Adipocyte (in vitro differentiated cells): ENCODE measurements at regions not wholly inside any gene's neighbourhood (a gene's known extent, or its start where the extent isn't known, plus 50 kb on each side); places are given as distances from the start of the nearest gene placed in this dataset.

ENCODE experiments used
- DNase-seq: peaks from one replicate; pipeline ENCODE4 v3.0.0-alpha.2; 2015; ENCODE audit warnings: low read depth
- H3K27me3 ChIP-seq: replicated peaks from 2 replicates; pipeline ENCODE4 v1.7.0; 2013; ENCODE audit warnings: mild to moderate bottlenecking, low read length, moderate library complexity; ENCODE audit not compliant: control insufficient read depth, insufficient read depth
- H3K36me3 ChIP-seq: 2 replicates; pipeline ENCODE4 v1.7.0; 2013; ENCODE audit warnings: low read length, mild to moderate bottlenecking, moderate library complexity; ENCODE audit not compliant: control insufficient read depth, insufficient read depth, severe bottlenecking
- H3K4me1 ChIP-seq: 2 replicates; pipeline ENCODE4 v1.7.0; 2013; ENCODE audit warnings: mild to moderate bottlenecking, low read length, moderate library complexity; ENCODE audit not compliant: control insufficient read depth, insufficient read depth
- H3K4me3 ChIP-seq: 2 replicates; pipeline ENCODE4 v1.7.0; 2013; ENCODE audit warnings: mild to moderate bottlenecking, low read length, moderate library complexity
- H3K9ac ChIP-seq: 2 replicates; pipeline ENCODE4 v1.7.0; 2013; ENCODE audit warnings: mild to moderate bottlenecking, low read length, moderate library complexity
- H3K9me3 ChIP-seq: 2 replicates; pipeline ENCODE4 v1.7.0; 2013; ENCODE audit warnings: mild to moderate bottlenecking, low read length, moderate library complexity; ENCODE audit not compliant: control insufficient read depth

DNA sequence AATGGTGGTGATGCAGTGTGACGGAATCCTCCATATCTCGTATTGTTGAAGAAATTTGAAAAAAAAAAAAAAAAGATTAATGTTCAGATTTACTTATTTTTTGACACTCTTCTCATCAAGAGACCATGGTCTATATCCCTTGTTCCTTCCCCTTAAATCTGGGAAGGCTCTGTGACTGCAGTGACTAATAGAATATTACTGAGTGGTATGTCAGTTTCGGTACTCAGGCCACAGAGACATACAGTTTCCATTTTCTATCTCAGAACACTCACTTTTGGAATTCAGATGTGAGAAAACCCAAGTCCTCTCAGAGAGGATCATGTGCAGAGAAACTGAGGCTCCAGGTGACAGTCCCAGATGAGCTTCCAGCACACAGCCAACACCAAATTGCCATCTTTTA, 1193.5 kb downstream of the DTWD2 start:
- H3K36me3 ChIP-seq, result no peaks in the 10 kb centered on the region
- no peak overlapping the region for H3K9ac ChIP-seq
- DNase-seq, result peak; percentile 13
- no peaks in the 10 kb centered on the region for H3K4me1 ChIP-seq
- H3K9me3 ChIP-seq, result no peaks in the 10 kb centered on the region
- H3K4me3 ChIP-seq, result no peak overlapping the region
- H3K27me3 ChIP-seq, result no peaks in the 10 kb centered on the region

DNA sequence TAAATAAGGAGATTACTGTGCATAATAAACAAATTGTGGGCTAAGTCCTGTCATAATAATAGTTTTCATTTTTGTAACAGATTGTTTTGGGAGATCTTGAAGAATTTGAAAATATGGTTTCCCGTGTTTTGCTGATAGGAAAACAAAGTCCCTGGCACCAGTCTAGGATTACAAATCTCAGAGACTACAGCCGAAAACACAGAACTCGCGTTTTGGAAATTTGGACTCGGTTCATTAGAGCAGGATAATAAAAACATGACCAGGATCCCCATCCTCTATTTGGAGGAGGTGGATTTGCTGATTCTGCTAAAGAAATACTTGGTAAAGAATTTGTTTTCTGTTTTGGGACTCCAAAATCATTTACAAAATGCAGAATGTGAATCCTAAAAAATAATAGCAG, 1194.4 kb downstream of the DTWD2 start:
- H3K4me3 ChIP-seq, result peak overlapping the region; percentile 29
- H3K4me1 ChIP-seq, result no peaks in the 10 kb centered on the region
- no peaks in the 10 kb centered on the region for H3K36me3 ChIP-seq
- no peak for DNase-seq
- no peak overlapping the region for H3K9ac ChIP-seq
- no peaks in the 10 kb centered on the region for H3K27me3 ChIP-seq
- H3K9me3 ChIP-seq, result no peaks in the 10 kb centered on the region

DNA sequence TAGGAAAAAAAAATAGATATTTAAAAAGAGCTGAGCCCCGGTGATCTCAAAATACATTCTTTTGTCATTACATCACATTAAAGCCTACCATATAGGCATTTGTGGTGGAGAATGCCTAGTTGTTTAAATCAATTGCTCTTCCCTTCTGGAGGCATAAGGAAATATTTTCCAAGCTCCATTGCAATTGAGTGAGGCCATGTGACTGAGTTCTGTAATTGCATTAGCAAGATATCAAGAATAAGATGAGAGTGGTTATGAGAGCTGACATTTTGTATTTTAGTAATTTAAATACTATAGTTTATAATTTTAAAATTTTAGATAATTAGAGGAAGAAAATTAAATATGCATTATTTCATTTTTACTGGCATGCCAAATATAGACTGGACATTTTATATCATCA, 1195.9 kb downstream of the DTWD2 start:
- Histone ChIP-seq H3K9me3 (no peaks in the 10 kb centered on the region), H3K27me3 (no peaks in the 10 kb centered on the region), H3K4me3 (no peak overlapping the region), H3K36me3 (no peaks in the 10 kb centered on the region), H3K9ac (no peak overlapping the region), H3K4me1 (no peaks in the 10 kb centered on the region)
- no peak for DNase-seq

DNA sequence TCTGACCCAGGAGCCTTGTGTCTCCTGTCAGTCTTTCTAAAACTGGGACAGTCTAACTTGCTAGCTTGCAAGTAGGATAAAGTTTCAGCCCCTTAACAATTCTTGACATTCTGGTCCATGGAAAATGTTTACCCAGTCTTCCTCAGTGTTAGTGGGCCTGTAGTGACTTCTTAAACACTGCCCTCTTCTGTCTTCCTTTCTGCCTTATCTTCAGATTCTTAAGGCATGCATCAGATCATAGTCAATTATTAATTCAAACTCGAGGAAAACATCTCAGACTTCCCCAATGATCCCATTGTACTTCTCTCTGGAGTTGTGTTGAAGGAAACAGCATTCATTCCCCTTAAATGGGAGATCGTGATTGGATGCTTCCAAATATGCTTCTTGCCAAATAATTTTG, 1199.8 kb downstream of the DTWD2 start:
- Histone ChIP-seq H3K4me1 (no peaks in the 10 kb centered on the region), H3K36me3 (no peaks in the 10 kb centered on the region), H3K9me3 (no peaks in the 10 kb centered on the region), H3K9ac (no peak overlapping the region), H3K4me3 (no peak overlapping the region), H3K27me3 (no peaks in the 10 kb centered on the region)
- peak; percentile 14 for DNase-seq

DNA sequence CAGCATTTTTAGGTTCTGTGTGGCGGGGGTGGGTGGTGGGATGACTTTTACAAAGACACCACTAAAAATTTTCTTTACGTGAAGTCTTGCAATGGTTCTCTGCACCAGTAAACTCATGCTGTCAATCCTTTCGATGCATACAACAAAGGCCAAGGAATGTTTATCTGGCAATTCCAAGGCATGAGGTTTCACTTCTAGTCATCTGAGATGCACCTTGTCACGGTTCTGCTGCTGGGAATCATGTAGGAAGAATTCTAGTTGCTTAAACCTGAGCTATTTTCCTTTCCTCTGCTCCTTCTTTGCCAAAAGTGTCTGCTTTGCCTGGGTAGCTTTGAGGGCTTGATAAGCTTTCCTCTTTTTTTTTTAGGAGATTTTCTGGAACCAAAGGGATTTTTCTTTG, 1204.5 kb upstream of the SEMA6A start:
- H3K9me3 ChIP-seq, result peaks cover 8% of the 10 kb centered on the region
- DNase-seq, result no peak
- no peaks in the 10 kb centered on the region for H3K27me3 ChIP-seq
- H3K4me3 ChIP-seq, result no peak overlapping the region
- no peaks in the 10 kb centered on the region for H3K4me1 ChIP-seq
- H3K36me3 ChIP-seq, result no peaks in the 10 kb centered on the region
- H3K9ac ChIP-seq, result no peak overlapping the region

DNA sequence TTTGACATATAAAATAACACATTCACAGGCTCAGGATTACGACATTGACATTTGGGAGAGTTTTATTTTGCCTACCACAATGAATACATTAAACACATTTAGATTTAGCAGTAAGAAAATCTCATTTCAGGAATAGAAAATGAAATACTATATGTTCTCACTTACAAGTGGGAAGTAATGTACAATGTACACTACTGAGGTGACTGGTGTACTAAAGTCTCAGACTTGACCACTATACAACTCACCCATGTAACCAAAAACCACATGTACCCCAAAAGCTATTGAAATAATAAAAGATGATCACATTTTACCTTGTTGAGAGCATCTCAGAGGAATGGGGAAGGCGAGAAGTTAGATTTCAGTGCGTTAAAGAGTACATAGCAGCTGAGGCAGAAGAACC, 1202.4 kb upstream of the SEMA6A start:
- Histone ChIP-seq H3K4me3 (no peak overlapping the region), H3K9ac (no peak overlapping the region), H3K36me3 (no peaks in the 10 kb centered on the region), H3K27me3 (no peaks in the 10 kb centered on the region), H3K4me1 (no peaks in the 10 kb centered on the region), H3K9me3 (peaks cover 8% of the 10 kb centered on the region)
- no peak for DNase-seq

DNA sequence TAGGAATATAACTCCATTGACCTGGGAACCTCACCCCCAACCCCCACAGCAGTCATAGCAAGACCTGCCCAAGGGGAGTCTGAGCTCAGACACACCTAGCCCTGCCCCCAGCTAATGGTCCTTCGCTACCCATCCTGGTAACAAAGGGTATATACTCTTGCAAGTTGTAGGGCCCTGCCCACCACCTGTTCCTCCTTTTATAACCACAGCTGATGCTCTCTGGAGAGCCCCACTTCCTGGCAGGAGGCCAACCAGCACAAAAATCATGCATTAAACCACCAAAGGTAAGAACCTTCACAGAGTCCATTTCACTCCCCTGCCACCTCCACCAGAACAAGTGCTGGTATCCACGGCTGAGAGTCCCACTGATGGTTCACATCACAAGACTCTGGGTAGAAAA, 1195.3 kb upstream of the SEMA6A start:
- Histone ChIP-seq H3K36me3 (no peaks in the 10 kb centered on the region), H3K27me3 (no peaks in the 10 kb centered on the region), H3K9me3 (peaks cover 3% of the 10 kb centered on the region), H3K4me3 (no peak overlapping the region), H3K4me1 (no peaks in the 10 kb centered on the region), H3K9ac (no peak overlapping the region)
- no peak for DNase-seq

DNA sequence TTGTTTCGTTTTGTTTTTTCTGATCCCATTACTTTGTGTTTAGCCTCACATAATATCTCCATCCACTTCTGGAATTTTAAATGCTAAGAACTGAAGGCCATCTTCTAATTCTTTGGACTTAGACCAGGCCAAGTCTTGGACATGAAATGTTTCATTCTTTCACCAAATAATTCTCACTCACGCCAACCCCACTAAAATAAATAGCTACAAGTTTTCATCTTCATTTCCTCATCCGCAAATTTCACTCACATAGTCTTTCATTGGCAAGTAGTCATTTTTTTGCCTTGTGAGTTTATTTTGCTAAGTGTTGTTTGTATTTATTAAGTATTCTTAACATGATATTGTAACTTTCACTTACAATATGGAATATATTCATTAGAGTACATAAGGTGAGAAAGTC, 1188.6 kb upstream of the SEMA6A start:
- Histone ChIP-seq H3K9me3 (no peaks in the 10 kb centered on the region), H3K4me3 (no peak overlapping the region)
- no peak for DNase-seq

DNA sequence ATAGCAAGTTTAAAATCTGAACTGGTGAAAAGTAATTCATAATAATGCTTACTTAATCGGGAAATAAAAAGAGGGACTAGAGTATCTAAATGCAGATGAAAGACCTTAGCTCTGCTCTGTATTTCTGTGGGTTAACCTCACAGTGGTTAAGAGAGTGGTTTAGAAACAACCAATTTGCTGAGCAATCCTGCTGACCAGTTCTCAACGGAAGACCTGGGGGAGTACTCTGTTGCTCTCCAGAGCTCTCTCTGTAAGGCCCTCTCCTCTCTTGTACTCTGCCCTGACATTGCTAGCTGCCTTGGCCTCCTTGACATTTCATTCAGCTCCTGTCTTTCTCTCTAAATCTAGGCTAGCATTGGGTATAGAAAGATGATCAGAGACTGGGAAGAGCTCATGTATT, 1186.6 kb upstream of the SEMA6A start:
- Histone ChIP-seq H3K9ac (no peak overlapping the region), H3K27me3 (no peaks in the 10 kb centered on the region)
- no peak for DNase-seq

More for the DNA sequence above, 1188.6 kb upstream of the SEMA6A start:
- Histone ChIP-seq H3K4me1 (no peaks in the 10 kb centered on the region), H3K36me3 (no peaks in the 10 kb centered on the region), H3K27me3 (no peaks in the 10 kb centered on the region), H3K9ac (no peak overlapping the region)

DNA sequence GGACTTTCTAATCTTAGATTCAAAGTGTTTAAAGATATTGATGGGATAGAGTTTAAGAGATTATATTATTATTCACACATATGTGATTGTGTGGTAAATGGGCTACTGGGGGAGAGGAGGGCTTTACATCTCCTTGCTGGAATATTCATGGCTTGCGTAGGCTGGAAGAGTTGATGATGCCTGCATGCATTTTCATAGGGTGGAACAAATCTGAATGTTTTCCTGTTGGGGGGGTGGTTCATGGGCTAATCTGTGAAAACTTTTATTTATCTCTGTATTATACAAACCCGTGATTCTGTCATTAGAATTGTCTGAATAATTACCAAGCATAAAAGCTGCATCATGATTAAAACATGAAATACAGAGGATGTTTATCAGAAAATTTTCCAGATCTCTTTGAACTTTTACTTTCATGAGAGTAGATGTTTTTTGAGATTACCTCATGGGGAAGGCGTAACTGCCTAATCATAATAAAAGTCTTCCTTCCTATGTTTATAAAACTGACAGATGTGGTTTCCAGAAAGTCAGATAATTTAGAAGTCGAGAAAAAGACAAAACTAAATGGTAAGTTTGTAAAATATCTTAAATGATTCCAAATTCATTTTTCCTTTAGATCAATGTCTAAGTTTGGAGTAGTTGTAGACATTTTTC, 1185.4 kb upstream of the SEMA6A start:
- DNase-seq, result no peak
- Histone ChIP-seq H3K9me3 (no peaks in the 10 kb centered on the region), H3K27me3 (no peaks in the 10 kb centered on the region), H3K4me1 (no peaks in the 10 kb centered on the region), H3K36me3 (no peaks in the 10 kb centered on the region), H3K9ac (no peak overlapping the region), H3K4me3 (no peak overlapping the region)

More for the DNA sequence above, 1186.6 kb upstream of the SEMA6A start:
- Histone ChIP-seq H3K4me1 (no peaks in the 10 kb centered on the region), H3K9me3 (no peaks in the 10 kb centered on the region), H3K36me3 (no peaks in the 10 kb centered on the region), H3K4me3 (no peak overlapping the region)

DNA sequence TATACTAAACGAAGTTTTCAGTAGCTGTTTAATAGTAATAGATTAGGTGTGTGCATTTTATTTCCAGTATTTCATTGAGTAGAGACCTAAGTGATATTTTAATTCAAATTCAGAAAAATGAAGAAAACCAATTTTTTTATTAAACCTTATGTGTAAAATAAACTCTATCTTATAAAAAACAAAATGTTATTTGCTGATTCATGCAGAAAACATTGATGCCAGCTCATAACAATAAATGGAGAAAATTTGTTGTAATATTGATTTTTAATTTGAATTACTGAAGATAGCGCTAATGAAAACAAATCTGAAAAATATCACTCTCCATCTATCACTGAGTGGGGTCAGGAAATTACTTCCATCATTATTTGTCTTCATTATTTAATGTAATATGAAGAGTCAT, 1177.8 kb upstream of the SEMA6A start:
- no peak for DNase-seq
- H3K9me3 ChIP-seq, result no peaks in the 10 kb centered on the region
- H3K9ac ChIP-seq, result no peak overlapping the region
- H3K36me3 ChIP-seq, result no peaks in the 10 kb centered on the region
- no peaks in the 10 kb centered on the region for H3K4me1 ChIP-seq
- H3K27me3 ChIP-seq, result no peaks in the 10 kb centered on the region
- H3K4me3 ChIP-seq, result no peak overlapping the region

DNA sequence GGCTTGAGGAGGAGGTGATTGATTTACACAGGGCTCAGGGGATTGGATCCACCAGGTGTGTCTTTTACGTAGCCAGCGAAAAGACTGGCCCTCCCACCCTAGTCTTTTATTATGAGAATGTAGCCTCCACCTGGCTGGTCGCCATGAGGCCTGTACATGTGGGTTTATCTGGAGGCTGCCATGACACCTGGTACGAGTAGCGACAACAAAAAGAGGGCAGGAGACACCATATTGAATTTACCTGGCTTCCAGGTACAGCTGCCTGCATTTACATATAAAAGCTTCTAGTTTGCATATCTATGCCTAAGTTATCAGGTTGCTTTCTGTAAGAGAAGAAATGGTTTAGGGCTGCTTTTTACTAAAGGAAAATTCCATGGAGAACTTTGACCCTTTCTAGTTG, 1173.7 kb upstream of the SEMA6A start:
- no peak overlapping the region for H3K9ac ChIP-seq
- no peaks in the 10 kb centered on the region for H3K36me3 ChIP-seq
- DNase-seq, result no peak
- H3K4me1 ChIP-seq, result no peaks in the 10 kb centered on the region
- no peak overlapping the region for H3K4me3 ChIP-seq
- H3K9me3 ChIP-seq, result no peaks in the 10 kb centered on the region
- no peaks in the 10 kb centered on the region for H3K27me3 ChIP-seq
